Loucy (cell line): ENCODE measurements at regions not wholly inside any gene's neighbourhood (a gene's known extent, or its start where the extent isn't known, plus 50 kb on each side); places are given as distances from the start of the nearest gene placed in this dataset.

Experiments used
- H2AFZ ChIP-seq: fragments of 200-600 bp; sonication (generic); 2 replicates; pipeline ENCODE4 v1.6.0; 2016; ENCODE audit warnings: antibody characterized with exemption, mild to moderate bottlenecking, low read length, moderate library complexity
- H3F3A ChIP-seq: fragments of 200-600 bp; 2 replicates; pipeline ENCODE4 v1.6.0; 2016; ENCODE audit warnings: antibody characterized with exemption, low read depth, mild to moderate bottlenecking
- H3K27me3 ChIP-seq: fragments of 200-600 bp; sonication (generic); 2 replicates; pipeline ENCODE4 v1.6.1; 2014; ENCODE audit warnings: low read length, mild to moderate bottlenecking; ENCODE audit not compliant: insufficient read depth, poor library complexity, severe bottlenecking
- H3K36me3 ChIP-seq: fragments of 200-600 bp; sonication (generic); 2 replicates; pipeline ENCODE4 v1.6.1; 2016; ENCODE audit warnings: low read length; ENCODE audit not compliant: insufficient read depth
- H3K4me1 ChIP-seq: fragments of 200-600 bp; sonication (generic); 2 replicates; pipeline ENCODE4 v1.5.1; 2014; ENCODE audit warnings: low read length, mild to moderate bottlenecking; ENCODE audit not compliant: insufficient read depth, poor library complexity, severe bottlenecking
- H3K4me2 ChIP-seq: fragments of 200-600 bp; sonication (generic); 2 replicates; pipeline ENCODE4 v1.6.0; 2014; ENCODE audit warnings: antibody characterized with exemption, low read length, low read depth, mild to moderate bottlenecking; ENCODE audit not compliant: poor library complexity, severe bottlenecking
- H3K4me3 ChIP-seq: fragments of 200-600 bp; sonication (generic); 2 replicates; pipeline ENCODE4 v1.5.1; 2014; ENCODE audit warnings: low read length, mild to moderate bottlenecking, mixed read lengths; ENCODE audit not compliant: poor library complexity, severe bottlenecking
- H3K79me2 ChIP-seq: fragments of 200-600 bp; sonication (generic); 2 replicates; pipeline ENCODE4 v1.6.1; 2014; ENCODE audit warnings: low read length; ENCODE audit not compliant: insufficient read depth
- H3K9ac ChIP-seq: fragments of 200-600 bp; sonication (generic); 2 replicates; pipeline ENCODE4 v1.6.0; 2014; ENCODE audit warnings: mild to moderate bottlenecking, low read depth, low read length, moderate library complexity; ENCODE audit not compliant: poor library complexity, severe bottlenecking
- H3K9me2 ChIP-seq: fragments of 200-600 bp; sonication (generic); replicated peaks from 2 replicates; pipeline ENCODE4 v1.6.1; 2016; ENCODE audit warnings: low read depth, low read length, mixed read lengths
- H3K9me3 ChIP-seq: fragments of 200-600 bp; sonication (generic); 2 replicates; pipeline ENCODE4 v1.6.1; 2014; ENCODE audit warnings: mild to moderate bottlenecking, antibody characterized with exemption, low read length, low read depth; ENCODE audit not compliant: insufficient read depth
- H4K20me1 ChIP-seq: fragments of 200-600 bp; sonication (generic); 2 replicates; pipeline ENCODE4 v1.6.0; 2014; ENCODE audit warnings: antibody characterized with exemption, low read length, mild to moderate bottlenecking; ENCODE audit not compliant: insufficient read depth, poor library complexity, severe bottlenecking
- EZH2phosphoT487 ChIP-seq: fragments of 200-600 bp; IDR thresholded peaks from 2 replicates; pipeline ENCODE4 v1.6.1; 2018; ENCODE audit warnings: antibody characterized with exemption, mild to moderate bottlenecking, moderate library complexity, borderline replicate concordance
- TF ChIP-seq, protein P1 (sequence below): fragments of 200-600 bp; sonication (generic); conservative IDR thresholded peaks from 2 replicates; pipeline ENCODE4 v1.5.1; 2014; ENCODE audit warnings: mild to moderate bottlenecking, antibody characterized with exemption, low read length

DNA sequence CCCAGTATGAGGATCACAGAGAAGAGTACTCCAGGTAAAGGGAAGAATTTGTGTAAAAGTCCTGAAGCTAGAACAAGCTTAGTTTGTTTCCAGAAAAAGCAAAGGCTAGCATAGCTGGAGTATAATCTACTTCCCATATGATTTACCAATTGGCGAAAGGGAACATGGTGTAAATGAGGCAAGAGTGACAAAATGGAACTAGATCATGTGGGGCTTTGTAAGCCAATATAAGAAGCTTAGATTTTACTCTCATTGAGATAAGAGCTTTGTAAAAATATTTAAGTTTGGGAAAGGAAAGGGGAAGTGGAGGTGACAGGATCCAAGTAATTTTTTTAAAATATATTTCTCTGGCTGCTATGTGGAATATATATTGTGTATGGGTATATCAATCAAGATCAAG, 234.9 kb downstream of the KCTD12 start:
- TF ChIP-seq EZH2phosphoT487, result no peak
- TF ChIP-seq, protein P1, sequence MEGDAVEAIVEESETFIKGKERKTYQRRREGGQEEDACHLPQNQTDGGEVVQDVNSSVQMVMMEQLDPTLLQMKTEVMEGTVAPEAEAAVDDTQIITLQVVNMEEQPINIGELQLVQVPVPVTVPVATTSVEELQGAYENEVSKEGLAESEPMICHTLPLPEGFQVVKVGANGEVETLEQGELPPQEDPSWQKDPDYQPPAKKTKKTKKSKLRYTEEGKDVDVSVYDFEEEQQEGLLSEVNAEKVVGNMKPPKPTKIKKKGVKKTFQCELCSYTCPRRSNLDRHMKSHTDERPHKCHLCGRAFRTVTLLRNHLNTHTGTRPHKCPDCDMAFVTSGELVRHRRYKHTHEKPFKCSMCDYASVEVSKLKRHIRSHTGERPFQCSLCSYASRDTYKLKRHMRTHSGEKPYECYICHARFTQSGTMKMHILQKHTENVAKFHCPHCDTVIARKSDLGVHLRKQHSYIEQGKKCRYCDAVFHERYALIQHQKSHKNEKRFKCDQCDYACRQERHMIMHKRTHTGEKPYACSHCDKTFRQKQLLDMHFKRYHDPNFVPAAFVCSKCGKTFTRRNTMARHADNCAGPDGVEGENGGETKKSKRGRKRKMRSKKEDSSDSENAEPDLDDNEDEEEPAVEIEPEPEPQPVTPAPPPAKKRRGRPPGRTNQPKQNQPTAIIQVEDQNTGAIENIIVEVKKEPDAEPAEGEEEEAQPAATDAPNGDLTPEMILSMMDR, result no peak
- Histone ChIP-seq H3K36me3 (no peaks in the 10 kb centered on the region), H4K20me1 (no peaks in the 10 kb centered on the region), H3K79me2 (no peaks in the 10 kb centered on the region), H3K4me3 (no peak overlapping the region), H3K9me3 (no peaks in the 10 kb centered on the region), H3F3A (no peaks in the 10 kb centered on the region), H2AFZ (no peak overlapping the region), H3K27me3 (no peaks in the 10 kb centered on the region), H3K9me2 (no peaks in the 10 kb centered on the region), H3K4me2 (no peak overlapping the region), H3K9ac (no peak overlapping the region), H3K4me1 (no peaks in the 10 kb centered on the region)

DNA sequence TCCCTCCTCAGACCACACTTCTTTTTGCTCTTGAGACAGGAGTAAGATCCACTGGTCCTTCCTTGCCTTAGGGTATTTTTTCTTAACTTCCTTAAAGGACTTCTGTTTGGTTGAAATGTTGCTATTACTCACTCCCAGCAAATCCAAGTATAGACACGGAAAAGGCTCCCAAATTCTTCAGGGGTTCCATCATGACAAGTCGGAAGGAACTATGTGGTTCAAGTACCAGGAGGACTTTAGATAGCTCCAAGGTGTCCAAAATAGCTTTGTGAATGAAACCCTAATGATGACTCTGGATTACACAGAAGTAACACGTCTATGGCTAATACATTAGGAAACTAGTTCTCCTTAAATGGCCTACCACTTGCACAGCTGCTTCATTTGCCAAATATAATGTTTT, 238.7 kb downstream of the KCTD12 start:
- H3K79me2 ChIP-seq, result no peaks in the 10 kb centered on the region
- no peak overlapping the region for H3K4me3 ChIP-seq
- TF ChIP-seq, protein P1, result no peak
- no peak for TF ChIP-seq EZH2phosphoT487
- no peak overlapping the region for H3K9ac ChIP-seq
- H3K36me3 ChIP-seq, result no peaks in the 10 kb centered on the region
- no peaks in the 10 kb centered on the region for H3F3A ChIP-seq
- no peak overlapping the region for H3K4me2 ChIP-seq
- H3K4me1 ChIP-seq, result no peaks in the 10 kb centered on the region
- no peaks in the 10 kb centered on the region for H3K9me2 ChIP-seq
- H4K20me1 ChIP-seq, result no peaks in the 10 kb centered on the region
- H2AFZ ChIP-seq, result no peak overlapping the region
- H3K27me3 ChIP-seq, result no peaks in the 10 kb centered on the region
- H3K9me3 ChIP-seq, result no peaks in the 10 kb centered on the region

DNA sequence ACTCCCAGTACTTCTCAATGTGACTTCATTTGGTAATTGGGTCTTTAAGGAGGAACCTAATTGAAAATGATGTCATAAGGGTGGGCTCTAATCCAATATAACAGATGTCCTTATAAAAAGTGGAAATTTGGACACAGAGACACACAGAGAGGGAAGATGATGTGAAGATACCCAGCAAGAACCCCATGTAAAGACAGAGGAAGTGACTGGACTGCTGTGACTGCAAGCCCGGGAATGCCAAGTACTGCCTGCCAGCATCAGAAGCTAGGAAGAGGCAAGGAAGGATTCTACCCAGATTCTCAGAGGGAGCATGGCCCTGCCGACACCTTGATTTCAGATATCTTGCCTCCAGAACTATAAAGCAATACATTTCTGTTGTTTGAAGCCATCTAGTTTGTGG, 239.3 kb downstream of the KCTD12 start:
- no peaks in the 10 kb centered on the region for H3F3A ChIP-seq
- H3K4me3 ChIP-seq, result no peak overlapping the region
- no peaks in the 10 kb centered on the region for H3K79me2 ChIP-seq
- no peaks in the 10 kb centered on the region for H3K4me1 ChIP-seq
- H3K4me2 ChIP-seq, result no peak overlapping the region
- no peak overlapping the region for H2AFZ ChIP-seq
- H3K9ac ChIP-seq, result no peak overlapping the region
- H3K27me3 ChIP-seq, result no peaks in the 10 kb centered on the region
- no peaks in the 10 kb centered on the region for H4K20me1 ChIP-seq
- no peaks in the 10 kb centered on the region for H3K9me3 ChIP-seq
- no peaks in the 10 kb centered on the region for H3K9me2 ChIP-seq
- H3K36me3 ChIP-seq, result no peaks in the 10 kb centered on the region
- TF ChIP-seq, protein P1, result no peak
- no peak for TF ChIP-seq EZH2phosphoT487
